HG03558 (cell line): ENCODE measurements at regions not wholly inside any gene's neighbourhood (a gene's known extent, or its start where the extent isn't known, plus 50 kb on each side); places are given as distances from the start of the nearest gene placed in this dataset.
"Not testable (repeated sequence)": the region's sequence is repeated elsewhere in the genome, so short reads cannot be mapped to it uniquely, and the experiment has no call there.

Experiments
- ATAC-seq: cut with Tn5 transposase; IDR thresholded peaks from one replicate; pipeline ENCODE4 v1.9.1; 2021; ENCODE audit warnings: moderate number of reproducible peaks; ENCODE audit not compliant: unreplicated experiment; ENCODE audit errors: extremely low read depth

DNA sequence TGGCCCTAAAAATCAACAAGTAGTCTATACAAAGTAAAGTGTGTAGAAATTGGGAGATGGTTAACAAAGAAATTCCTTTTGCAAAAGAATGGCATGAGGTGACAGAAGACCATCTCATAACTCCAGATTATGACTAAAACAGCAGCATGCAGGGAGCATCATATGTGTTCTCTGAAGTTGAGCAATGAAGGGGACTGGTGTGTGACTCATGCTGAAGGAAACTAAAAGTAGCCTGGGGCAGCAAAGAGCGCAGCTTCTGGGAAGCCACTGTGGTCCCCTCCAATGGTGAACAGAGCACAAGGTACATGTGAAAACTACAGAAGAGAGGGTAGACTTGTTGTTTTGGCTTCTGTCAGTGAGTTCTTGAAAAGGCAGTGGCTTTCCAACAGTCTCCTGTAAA, 133.4 kb downstream of the MACC1 start:
- no peak for ATAC-seq

GRCh38 chr7:20079080-20079479, 138.1 kb downstream of the MACC1 start:
- no peak for ATAC-seq

- no peak for ATAC-seq
Observed at GRCh38 chr7:20076835-20077234, 140.3 kb downstream of the MACC1 start.

- ATAC-seq: no peak
Observed at GRCh38 chr7:20075992-20076820, 141.0 kb downstream of the MACC1 start.

GRCh38 chr7:20075440-20075839, 141.7 kb downstream of the MACC1 start:
- no peak for ATAC-seq

GRCh38 chr7:20068004-20068403, 149.2 kb downstream of the MACC1 start:
- ATAC-seq: not testable (repeated sequence)

GRCh38 chr7:20064974-20065862, 152.0 kb downstream of the MACC1 start:
- peak; percentile 100 for ATAC-seq

- ATAC-seq: no peak
Observed at GRCh38 chr7:20064181-20064970, 152.8 kb downstream of the MACC1 start.

GRCh38 chr7:20063644-20064043, 153.5 kb downstream of the MACC1 start:
- ATAC-seq: no peak

DNA sequence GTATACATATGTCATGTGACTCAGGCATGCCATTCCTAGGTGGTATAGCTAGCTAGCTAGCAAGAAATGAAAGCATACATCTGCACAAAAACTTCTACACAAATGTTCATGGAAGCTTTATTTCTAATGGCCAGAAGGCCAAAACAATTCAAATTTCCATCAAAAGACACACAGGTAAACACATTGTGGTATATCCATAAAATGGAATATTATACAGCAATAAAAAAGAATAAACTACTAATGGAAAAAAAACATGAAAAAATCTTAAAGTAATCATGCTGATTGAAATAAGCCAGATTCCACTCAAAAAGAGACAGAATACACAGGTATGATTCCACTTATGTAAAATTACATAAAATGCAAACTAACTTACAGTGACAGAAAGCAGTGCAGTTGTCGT, 154.3 kb downstream of the MACC1 start:
- ATAC-seq: no peak

- no peak for ATAC-seq
Observed at GRCh38 chr7:20053334-20054104, 163.7 kb downstream of the MACC1 start.

DNA sequence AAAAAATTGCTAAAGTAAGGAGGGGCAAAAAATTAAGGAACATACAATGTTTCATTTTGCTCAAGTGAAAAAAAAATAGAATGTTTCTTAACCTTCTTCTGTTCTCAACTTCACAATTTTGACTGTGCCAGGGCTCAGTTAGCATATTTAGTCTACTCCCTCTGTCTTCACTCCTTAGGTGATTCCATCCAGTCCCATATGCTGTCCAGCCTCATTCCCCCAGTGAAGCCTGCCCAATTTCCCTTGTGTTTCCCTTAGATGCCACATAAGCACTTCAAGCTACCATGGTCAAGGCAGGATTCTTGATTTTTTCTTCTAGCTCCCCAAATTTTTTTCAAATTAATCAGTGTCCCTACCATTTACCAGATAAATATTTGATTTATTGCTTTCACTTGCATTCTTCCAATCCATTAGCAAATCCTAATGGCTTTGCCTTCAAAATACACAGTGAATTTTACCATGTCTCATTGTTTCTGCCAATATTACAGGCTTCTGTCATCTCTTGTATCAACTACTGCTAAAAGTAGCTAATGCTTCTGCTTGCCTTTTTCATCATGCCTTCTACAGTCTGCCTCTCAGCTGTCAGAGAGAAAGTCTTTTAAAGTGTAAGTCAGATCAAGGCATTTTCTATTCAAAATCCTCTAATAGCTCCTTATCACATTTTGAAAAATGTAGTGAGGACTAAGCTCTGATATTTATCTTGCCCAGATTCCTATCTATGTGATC, 166.8 kb downstream of the MACC1 start:
- no peak for ATAC-seq

GRCh38 chr7:20038676-20039075, 178.5 kb downstream of the MACC1 start:
- ATAC-seq: no peak

GRCh38 chr7:20035279-20035875, 181.8 kb downstream of the MACC1 start:
- no peak for ATAC-seq

GRCh38 chr7:20033621-20034400, 183.4 kb downstream of the MACC1 start:
- no peak for ATAC-seq

GRCh38 chr7:20032741-20033140, 184.4 kb downstream of the MACC1 start:
- ATAC-seq: no peak

DNA sequence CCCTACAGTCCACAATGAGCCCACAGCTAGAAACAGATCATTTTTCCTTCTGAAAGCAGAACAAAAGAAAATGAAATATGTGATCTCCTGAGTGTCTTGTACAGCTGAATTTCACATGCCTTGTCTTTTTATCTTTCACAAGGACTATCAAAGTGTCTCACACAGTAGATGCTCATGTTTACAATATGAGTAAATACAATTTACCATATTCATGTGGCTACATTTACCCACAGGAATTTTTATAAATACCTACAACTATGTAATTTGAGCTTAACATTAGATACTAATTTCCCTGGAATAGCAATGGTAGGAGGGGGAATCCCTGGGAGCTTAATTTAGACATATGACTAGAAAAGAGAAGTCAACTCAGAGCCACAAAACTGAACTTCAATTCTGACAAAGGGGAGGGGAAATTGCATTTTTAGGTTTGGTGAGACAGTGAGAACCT, 186.2 kb downstream of the MACC1 start:
- ATAC-seq: peak; percentile 44

GRCh38 chr7:20030417-20030816, 186.8 kb downstream of the MACC1 start:
- ATAC-seq: peak; percentile 78
